Head of caudate nucleus (tissue), 42 donors: ENCODE measurements at regions not wholly inside any gene's neighbourhood (a gene's known extent, or its start where the extent isn't known, plus 50 kb on each side); places are given as distances from the start of the nearest gene placed in this dataset.
"Not testable (repeated sequence)": the region's sequence is repeated elsewhere in the genome, so short reads cannot be mapped to it uniquely, and the experiment has no call there.

Experiments
- DNase-seq, 42 donors: peaks; one replicate each; pipeline versions ENCODE4 v3.0.0 to v3.0.0-alpha.2; 2020 to 2021; ENCODE audit warnings: mixed read lengths in 7 of 42
- intact Hi-C: fragments of 100-400 bp; cut with DNase I; formaldehyde crosslinking; loops from one replicate; pipeline ENCODE4 v1.15.0; 2022

GRCh38 chrX:1140236-1140681 lies 72.2 kb downstream of the CRLF2 start:
- intact Hi-C loops, result no loop called here
- DNase-seq, result peak in 1 of 42 donors; percentile 35

- peak in 2 of 42 donors; percentile 22 to 32 for DNase-seq
- intact Hi-C loops, result no loop called here
Measured at GRCh38 chrX:1139185-1139500, 73.3 kb downstream of the CRLF2 start.

GRCh38 chrX:1138476-1139184 lies 73.8 kb downstream of the CRLF2 start:
- peak in 2 of 42 donors; percentile 22 to 33 for DNase-seq
- intact Hi-C loops, result no loop called here

- intact Hi-C loops, result no loop called here
- DNase-seq, result peak in 1 of 42 donors; percentile 1
Measured at GRCh38 chrX:1137531-1137930, 74.9 kb downstream of the CRLF2 start.

- intact Hi-C loops, DNase-seq: not testable (repeated sequence)
Measured at GRCh38 chrX:1136582-1136981, 75.9 kb downstream of the CRLF2 start.

DNA sequence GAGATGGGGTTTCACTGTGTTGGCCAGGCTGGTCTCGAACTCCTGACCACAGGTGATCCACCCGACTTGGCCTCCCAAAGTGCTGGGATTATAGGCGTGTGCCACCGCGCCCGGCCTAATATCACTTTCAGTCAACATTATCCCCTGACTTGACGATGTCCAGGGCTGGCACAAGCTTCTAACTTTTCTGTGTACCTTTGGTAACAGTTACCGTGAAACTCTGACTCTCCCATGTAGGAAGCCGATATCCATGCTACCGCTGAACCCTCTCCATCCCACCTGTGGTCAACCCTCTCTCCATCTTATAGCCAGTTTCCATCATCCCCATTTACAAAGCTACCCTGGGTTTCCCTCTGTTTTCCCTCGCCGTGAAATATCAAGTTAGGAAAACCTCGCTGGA lies 77.5 kb downstream of the CRLF2 start:
- intact Hi-C loops, result no loop called here
- DNase-seq, result peak in 1 of 42 donors; percentile 13

GRCh38 chrX:1134156-1134555 lies 78.3 kb downstream of the CRLF2 start:
- DNase-seq, result peak in 1 of 42 donors; percentile 7
- intact Hi-C loops, result no loop called here

DNA sequence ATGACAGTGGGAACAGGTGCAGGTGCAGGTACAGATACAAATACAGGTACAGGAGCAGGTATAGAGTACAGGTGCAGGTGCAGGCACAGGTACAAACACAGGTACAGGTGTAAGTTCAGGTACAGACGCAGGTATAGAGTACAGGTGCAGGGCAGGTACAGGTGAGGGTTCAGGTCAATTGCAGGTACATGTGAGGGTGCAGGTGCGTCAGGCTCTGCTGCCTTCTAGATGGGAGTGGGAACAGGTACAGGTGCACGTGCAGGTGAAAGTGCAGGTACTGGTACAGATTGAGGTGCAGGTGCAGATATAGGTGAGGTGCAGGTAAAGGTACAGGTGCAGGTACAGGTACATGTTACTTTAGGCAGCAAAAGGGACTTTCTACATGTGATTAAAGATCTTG lies 85.7 kb downstream of the CRLF2 start:
- intact Hi-C loops, result no loop called here
- peak in 1 of 42 donors; percentile 15 for DNase-seq

- DNase-seq, result peak in 3 of 42 donors; percentile 2 to 35 (median 18)
- intact Hi-C loops, result no loop called here
Measured at GRCh38 chrX:1124531-1124930, 87.9 kb downstream of the CRLF2 start.

- DNase-seq, result peak in 1 of 42 donors; percentile 27
- intact Hi-C loops, result not testable (repeated sequence)
Measured at GRCh38 chrX:1122851-1123250, 89.6 kb downstream of the CRLF2 start.

DNA sequence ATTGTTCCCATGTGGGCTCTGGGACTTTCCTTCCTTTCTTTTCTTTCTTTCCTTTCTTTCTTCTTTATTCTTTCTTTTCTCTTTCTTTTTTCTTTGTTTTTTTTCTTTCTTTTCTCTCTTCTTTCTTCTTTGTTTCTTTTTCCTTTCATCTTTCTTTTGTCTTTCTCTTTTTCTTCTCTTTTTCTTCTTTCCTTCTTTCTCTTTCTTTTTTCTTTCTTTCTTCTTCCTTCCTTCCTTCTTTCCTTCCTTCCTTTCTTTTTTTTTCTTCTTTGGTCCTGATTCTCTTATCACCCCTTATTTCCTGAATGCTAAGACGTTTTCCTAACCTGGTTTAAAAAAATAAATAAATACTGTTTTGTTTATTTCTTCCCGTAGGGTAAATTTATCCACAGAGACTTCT lies 93.2 kb downstream of the CRLF2 start:
- DNase-seq, result no peak
- intact Hi-C loops, result no loop called here

DNA sequence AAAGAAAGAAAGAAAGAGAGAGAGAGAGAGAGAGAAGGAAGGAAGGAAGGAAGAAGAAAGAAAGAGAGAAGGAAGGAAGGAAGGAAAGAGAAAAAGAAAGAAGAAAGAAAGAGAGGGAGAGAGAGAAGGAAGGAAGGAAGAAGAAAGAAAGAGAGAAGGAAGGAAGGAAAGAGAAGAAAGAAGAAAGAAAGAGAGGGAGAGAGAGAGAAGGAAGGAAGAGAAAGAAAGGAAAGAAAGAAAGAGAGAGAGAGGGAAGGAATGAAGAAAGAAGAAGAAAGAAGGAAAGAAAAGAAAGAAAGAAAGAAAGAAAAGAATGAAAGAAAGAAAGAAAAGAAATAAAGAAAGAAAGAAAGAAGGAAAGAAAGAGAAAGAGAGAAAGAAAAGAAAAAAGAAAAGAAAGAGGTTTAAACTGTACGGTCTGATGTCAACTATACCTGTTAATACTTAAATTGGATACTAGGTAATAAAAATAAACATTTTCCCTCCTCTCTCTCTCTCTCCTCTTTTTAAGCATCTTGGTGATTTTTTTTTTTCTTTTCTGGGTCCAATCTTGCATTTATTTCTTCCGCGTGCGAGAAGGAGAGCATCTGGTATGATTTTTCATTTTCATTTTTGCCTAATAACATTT lies 93.8 kb downstream of the CRLF2 start:
- no peak for DNase-seq
- intact Hi-C loops, result no loop called here

- DNase-seq, intact Hi-C loops: not testable (repeated sequence)
Measured at GRCh38 chrX:1115411-1115810, 97.0 kb downstream of the CRLF2 start.

- intact Hi-C loops, result no loop called here
- DNase-seq, result no peak
Measured at GRCh38 chrX:1112321-1112720, 100.1 kb downstream of the CRLF2 start.

GRCh38 chrX:1111601-1112300 lies 100.7 kb downstream of the CRLF2 start:
- no peak for DNase-seq

GRCh38 chrX:1109580-1110119 lies 102.8 kb downstream of the CRLF2 start:
- intact Hi-C loops, result no loop called here
- DNase-seq, result no peak

More at GRCh38 chrX:1111601-1112300, 100.7 kb downstream of the CRLF2 start:
- intact Hi-C loops, result no loop called here

- DNase-seq, result peak in 2 of 42 donors; percentile 9 to 27
- intact Hi-C loops, result no loop called here
Measured at GRCh38 chrX:1108501-1109445, 103.7 kb downstream of the CRLF2 start.

- DNase-seq, result peak in 1 of 42 donors; percentile 8
- intact Hi-C loops, result no loop called here
Measured at GRCh38 chrX:1106478-1107210, 105.8 kb downstream of the CRLF2 start.
